Anterior cingulate cortex (tissue), 58 donors: ENCODE measurements at regions not wholly inside any gene's neighbourhood (a gene's known extent, or its start where the extent isn't known, plus 50 kb on each side); places are given as distances from the start of the nearest gene placed in this dataset.

Experiments used
- DNase-seq, 58 donors: peaks; one replicate each; lab custom pipeline; 2025; lab: John Stamatoyannopoulos, UW

GRCh38 chr2:8258406-8258805 is 423.4 kb upstream of the ID2 start:
- DNase-seq = no peak

- peak in 20 of 58 donors; percentile 7 to 82 (median 38) for DNase-seq
These were observed 422.6 kb upstream of the ID2 start for GRCh38 chr2:8259106-8259840.

GRCh38 chr2:8259841-8260178 is 422.0 kb upstream of the ID2 start:
- peak in 1 of 58 donors; percentile 28 for DNase-seq

- peak in 35 of 58 donors; percentile 9 to 75 (median 43) for DNase-seq
These were observed 421.6 kb upstream of the ID2 start for GRCh38 chr2:8260213-8260612.

GRCh38 chr2:8263901-8264300 is 418.0 kb upstream of the ID2 start:
- DNase-seq = no peak

- no peak for DNase-seq
These were observed 416.9 kb upstream of the ID2 start for GRCh38 chr2:8264981-8265380.

GRCh38 chr2:8265476-8266226 is 416.2 kb upstream of the ID2 start:
- DNase-seq = no peak

GRCh38 chr2:8266563-8266962 is 415.3 kb upstream of the ID2 start:
- DNase-seq = no peak

- no peak for DNase-seq
These were observed 414.8 kb upstream of the ID2 start for GRCh38 chr2:8267048-8267447.

- DNase-seq = no peak
These were observed 414.1 kb upstream of the ID2 start for GRCh38 chr2:8267721-8268120.

- DNase-seq = peak in 4 of 58 donors; percentile 9 to 43 (median 23)
These were observed 413.6 kb upstream of the ID2 start for GRCh38 chr2:8268172-8268783.

GRCh38 chr2:8270699-8271098 is 411.2 kb upstream of the ID2 start:
- DNase-seq = no peak

GRCh38 chr2:8271461-8271860 is 410.4 kb upstream of the ID2 start:
- DNase-seq = no peak

GRCh38 chr2:8276026-8276425 is 405.8 kb upstream of the ID2 start:
- DNase-seq = no peak

GRCh38 chr2:8277921-8278571 is 403.8 kb upstream of the ID2 start:
- DNase-seq = peak in 32 of 58 donors; percentile 15 to 74 (median 40)

GRCh38 chr2:8278709-8279354 is 403.0 kb upstream of the ID2 start:
- peak in 17 of 58 donors; percentile 7 to 56 (median 33) for DNase-seq

GRCh38 chr2:8279506-8279905 is 402.4 kb upstream of the ID2 start:
- no peak for DNase-seq

GRCh38 chr2:8281234-8281633 is 400.6 kb upstream of the ID2 start:
- no peak for DNase-seq

- no peak for DNase-seq
These were observed 399.7 kb upstream of the ID2 start for GRCh38 chr2:8281950-8282857.
